Astrocyte of the cerebellum (primary cell): ENCODE measurements at regions not wholly inside any gene's neighbourhood (a gene's known extent, or its start where the extent isn't known, plus 50 kb on each side); places are given as distances from the start of the nearest gene placed in this dataset.

Source experiments
- DNase-seq: peaks from one replicate; pipeline ENCODE4 v3.0.0-alpha.2; 2011; ENCODE audit warnings: low read depth
- H3K4me3 ChIP-seq: 2 replicates; pipeline ENCODE4 v1.5.1; 2011; ENCODE audit warnings: mild to moderate bottlenecking, low read depth, low read length, moderate library complexity
- in situ Hi-C: cut with HindIII; loops from 2 replicates; pipeline ENCODE4 v1.10.0; 2017; ENCODE audit warnings: low sequenced_read_pairs
- TF ChIP-seq, protein P1 (sequence below): IDR thresholded peaks from 2 replicates; pipeline ENCODE4 v1.5.1; 2012; ENCODE audit warnings: low read length, low read depth, moderate library complexity, mild to moderate bottlenecking; ENCODE audit errors: missing control alignments

DNA sequence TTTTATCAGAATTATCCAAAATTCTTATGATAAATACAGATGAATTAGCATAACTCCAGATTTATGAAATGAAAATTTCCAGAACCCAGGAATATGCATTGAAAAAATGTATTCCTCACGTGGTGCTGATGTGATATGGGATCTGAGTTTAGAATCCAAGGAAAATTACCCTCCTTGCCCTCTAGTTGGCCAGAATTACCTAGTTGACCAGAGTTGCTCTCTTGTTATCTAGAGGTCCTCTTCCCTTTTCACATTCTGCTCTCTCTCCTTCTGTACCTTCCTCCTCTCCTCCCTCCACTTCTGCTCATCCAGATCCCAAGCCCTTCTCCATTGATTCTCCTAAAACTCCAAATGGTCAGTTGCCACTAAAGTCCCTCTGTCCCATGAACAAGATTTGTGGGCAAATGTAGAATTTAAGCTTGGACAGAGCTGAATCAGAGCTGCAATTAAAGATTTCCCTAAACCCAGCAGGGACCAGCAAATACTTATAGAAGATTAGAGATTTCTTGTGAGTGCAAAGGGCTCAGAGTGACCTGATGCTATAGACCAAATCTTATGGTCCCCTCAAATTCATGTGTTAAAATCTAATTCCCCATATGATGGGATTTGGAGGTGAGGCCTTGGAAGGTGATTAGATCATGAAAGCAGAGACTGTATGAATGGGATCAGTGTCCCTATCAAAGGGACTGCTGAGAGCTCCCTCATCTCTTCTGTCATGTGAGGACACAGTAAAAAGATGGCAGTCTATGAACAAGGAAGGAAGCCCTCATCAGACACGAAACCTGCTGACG, 103.2 kb upstream of the IGLL5 start:
- in situ Hi-C loops: no loop called here
- no peak for DNase-seq
- TF ChIP-seq, protein P1, sequence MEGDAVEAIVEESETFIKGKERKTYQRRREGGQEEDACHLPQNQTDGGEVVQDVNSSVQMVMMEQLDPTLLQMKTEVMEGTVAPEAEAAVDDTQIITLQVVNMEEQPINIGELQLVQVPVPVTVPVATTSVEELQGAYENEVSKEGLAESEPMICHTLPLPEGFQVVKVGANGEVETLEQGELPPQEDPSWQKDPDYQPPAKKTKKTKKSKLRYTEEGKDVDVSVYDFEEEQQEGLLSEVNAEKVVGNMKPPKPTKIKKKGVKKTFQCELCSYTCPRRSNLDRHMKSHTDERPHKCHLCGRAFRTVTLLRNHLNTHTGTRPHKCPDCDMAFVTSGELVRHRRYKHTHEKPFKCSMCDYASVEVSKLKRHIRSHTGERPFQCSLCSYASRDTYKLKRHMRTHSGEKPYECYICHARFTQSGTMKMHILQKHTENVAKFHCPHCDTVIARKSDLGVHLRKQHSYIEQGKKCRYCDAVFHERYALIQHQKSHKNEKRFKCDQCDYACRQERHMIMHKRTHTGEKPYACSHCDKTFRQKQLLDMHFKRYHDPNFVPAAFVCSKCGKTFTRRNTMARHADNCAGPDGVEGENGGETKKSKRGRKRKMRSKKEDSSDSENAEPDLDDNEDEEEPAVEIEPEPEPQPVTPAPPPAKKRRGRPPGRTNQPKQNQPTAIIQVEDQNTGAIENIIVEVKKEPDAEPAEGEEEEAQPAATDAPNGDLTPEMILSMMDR: no peak
- no peak overlapping the region for H3K4me3 ChIP-seq

DNA sequence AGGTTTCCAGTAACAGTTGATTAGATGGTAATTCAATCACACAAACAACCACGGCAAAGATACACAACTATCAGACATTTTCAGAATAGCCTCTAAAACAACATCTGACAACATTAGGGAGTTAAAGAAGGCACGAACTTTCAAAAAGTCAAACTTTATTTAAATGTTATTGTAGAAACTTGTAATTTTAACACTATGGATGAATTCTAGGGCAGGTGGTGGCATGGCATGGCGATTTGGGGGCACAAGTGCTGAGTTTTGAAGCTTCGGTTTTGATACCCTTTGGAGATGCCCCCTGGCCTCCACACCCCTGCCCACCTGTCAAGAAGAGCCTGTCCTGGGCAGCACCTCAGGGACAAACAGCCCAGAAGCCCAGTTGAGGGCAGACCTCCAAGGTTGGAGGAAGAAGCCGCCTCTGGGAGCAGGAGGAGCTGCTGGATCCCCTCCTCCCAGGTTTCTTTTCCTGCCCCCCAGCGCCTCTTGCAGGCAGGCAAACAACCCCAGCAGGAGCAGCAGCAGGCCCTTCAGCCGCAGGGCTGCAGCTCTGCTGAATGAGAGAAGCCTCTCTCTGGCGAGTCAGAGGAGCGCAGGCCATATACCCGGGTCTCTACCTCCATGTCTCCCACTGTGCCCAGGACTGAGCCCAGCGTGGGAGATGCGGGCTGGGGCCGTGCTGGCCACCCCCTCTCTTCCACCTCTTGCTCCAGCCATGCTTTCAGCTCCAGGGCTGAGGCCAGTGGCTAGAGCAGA, 102.1 kb upstream of the IGLL5 start:
- DNase-seq: no peak
- no peak overlapping the region for H3K4me3 ChIP-seq
- in situ Hi-C loops: no loop called here
- TF ChIP-seq, protein P1: no peak

DNA sequence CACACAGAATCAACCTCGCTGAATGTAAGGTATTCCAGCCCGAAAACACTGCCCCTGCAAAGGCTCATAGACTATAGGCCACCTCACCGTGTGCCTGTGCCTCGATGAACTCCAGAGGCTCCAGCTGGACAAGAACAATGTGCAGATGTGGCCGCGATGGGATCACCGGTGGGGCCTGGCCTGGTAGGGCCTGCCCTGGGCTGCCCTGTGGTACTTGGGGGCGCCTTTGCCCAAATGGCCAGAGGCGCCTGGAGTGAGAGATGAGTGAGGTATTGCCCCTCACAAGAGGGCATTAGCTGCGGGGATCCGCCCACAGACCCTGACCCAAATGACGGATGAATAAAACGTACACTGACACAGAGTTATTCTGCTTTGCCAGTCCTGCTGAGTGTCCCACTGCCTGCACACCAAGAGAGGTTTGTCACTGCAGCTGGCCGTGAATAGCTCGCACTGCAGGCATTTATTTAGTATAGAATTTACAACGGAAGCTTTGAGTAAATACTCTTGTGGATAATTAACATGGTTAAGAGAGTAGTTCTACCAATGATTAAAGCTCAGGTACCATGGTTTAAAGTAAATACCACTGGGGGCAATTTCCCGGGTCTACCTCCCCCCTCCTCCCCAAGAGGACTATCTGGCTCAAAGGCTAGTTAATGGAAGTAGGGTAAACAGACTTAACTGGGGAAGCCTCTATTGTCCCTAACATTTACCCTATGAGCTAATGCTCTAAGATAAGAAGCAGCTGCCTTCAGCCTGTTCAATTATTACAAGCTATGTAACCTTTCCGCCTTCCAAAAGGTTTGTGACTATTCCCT, 101.1 kb upstream of the IGLL5 start:
- in situ Hi-C loops: no loop called here
- TF ChIP-seq, protein P1: no peak
- DNase-seq: no peak
- no peak overlapping the region for H3K4me3 ChIP-seq

DNA sequence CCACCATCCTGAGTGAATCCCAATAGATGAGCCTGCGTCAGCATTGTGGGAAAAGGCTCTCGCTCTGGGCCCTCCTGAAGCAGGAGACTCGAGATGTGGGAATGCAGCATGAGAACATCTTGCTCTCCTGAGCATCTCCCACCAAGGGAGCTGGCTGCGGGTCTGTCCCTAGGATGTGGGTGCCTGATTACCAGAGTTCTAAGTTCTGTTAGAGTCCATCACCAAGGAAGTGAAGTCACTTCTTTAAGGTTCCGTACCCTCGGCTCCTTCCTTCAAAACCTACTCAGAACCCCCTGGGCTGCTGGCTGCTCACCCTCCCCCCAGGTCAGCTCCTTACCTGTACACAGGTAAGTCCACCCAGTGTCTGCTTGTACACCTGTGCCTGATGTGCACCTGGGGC, 100.5 kb upstream of the IGLL5 start:
- DNase-seq: no peak
- no peak overlapping the region for H3K4me3 ChIP-seq
- in situ Hi-C loops: no loop called here
- TF ChIP-seq, protein P1: no peak

DNA sequence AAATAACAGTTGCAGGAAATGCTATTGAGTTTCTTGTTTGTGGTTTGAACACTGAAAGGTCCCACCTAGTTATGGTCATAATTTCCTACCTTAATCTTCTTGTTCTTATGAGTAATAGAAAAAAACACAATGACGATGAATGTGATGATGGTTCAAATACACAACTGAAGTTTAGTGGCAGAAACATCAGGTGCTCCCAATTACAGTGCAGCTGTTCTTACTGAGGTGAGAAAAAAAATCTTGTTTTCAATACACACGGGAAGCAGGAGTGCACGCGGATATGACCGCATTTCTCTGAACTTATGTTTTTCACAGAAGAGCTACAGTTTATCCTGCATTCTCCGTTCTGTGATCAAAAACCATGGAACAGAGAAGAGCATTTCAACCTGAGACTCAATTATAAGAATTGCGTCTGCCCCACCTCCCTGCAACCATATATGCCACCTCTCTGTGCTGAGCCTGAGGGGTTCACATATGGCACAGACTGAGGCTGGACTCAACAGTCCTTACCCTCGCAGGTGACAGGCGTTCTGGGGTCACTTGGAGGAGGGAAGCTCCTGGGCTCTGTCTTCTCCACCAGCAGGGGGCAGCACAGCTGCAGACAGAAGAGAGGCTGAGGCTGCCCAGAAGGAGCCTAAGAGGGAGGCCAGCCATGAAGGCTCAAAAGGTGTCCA, 99.7 kb upstream of the IGLL5 start:
- no peak for DNase-seq
- no peak overlapping the region for H3K4me3 ChIP-seq
- in situ Hi-C loops: no loop called here
- TF ChIP-seq, protein P1: peak; percentile 74
